ENCODE measurements at regions not wholly inside any gene's neighbourhood (a gene's known extent, or its start where the extent isn't known, plus 50 kb on each side); places are given as distances from the start of the nearest gene placed in this dataset.

DNA sequence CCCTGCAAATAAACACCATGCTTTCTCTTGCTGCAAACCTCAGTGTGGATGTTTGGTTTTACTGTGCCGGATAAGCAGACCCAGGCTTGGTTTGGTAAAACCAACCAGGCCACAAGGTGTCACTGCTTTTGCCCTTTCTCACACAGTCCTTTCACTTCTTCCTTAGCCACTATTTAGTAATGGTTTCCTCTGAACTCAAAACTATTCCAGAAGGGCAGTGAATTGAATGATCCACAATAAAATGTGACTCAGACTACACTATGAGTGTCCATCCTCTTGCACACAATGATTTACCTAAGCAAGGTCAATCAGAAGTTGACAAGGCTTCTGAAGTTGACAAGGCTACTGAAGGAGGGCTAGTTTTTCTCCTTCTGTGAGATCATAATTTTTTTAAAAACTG is 552.4 kb upstream of the CCDC54 start:
- TF ChIP-seq POLR2A (IDR thresholded peaks at IDR 0.05) = no peak
- TF ChIP-seq, protein P1, sequence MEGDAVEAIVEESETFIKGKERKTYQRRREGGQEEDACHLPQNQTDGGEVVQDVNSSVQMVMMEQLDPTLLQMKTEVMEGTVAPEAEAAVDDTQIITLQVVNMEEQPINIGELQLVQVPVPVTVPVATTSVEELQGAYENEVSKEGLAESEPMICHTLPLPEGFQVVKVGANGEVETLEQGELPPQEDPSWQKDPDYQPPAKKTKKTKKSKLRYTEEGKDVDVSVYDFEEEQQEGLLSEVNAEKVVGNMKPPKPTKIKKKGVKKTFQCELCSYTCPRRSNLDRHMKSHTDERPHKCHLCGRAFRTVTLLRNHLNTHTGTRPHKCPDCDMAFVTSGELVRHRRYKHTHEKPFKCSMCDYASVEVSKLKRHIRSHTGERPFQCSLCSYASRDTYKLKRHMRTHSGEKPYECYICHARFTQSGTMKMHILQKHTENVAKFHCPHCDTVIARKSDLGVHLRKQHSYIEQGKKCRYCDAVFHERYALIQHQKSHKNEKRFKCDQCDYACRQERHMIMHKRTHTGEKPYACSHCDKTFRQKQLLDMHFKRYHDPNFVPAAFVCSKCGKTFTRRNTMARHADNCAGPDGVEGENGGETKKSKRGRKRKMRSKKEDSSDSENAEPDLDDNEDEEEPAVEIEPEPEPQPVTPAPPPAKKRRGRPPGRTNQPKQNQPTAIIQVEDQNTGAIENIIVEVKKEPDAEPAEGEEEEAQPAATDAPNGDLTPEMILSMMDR (IDR thresholded peaks at IDR 0.05 in 4 of 5, conservative IDR thresholded peaks at IDR 0.05 in 1 of 5) = no peak
